BLaER1 (cell line): ENCODE measurements at regions not wholly inside any gene's neighbourhood (a gene's known extent, or its start where the extent isn't known, plus 50 kb on each side); places are given as distances from the start of the nearest gene placed in this dataset.
"Not testable (repeated sequence)": the region's sequence is repeated elsewhere in the genome, so short reads cannot be mapped to it uniquely, and the experiment has no call there.

Source experiments
- H3K27ac ChIP-seq: shearing (Covaris generic); formaldehyde crosslinking; 2 replicates; pipeline ENCODE4 v1.8.1; 2022
- H3K27me3 ChIP-seq: shearing (Covaris generic); formaldehyde crosslinking; 2 replicates; pipeline ENCODE4 v1.8.1; 2022
- H3K36me3 ChIP-seq: shearing (Covaris generic); formaldehyde crosslinking; 2 replicates; pipeline ENCODE4 v1.8.1; 2022
- H3K4me1 ChIP-seq: shearing (Covaris generic); formaldehyde crosslinking; 2 replicates; pipeline ENCODE4 v1.8.1; 2022
- H3K4me2 ChIP-seq: shearing (Covaris generic); formaldehyde crosslinking; 2 replicates; pipeline ENCODE4 v1.8.1; 2022
- H3K4me3 ChIP-seq: shearing (Covaris generic); formaldehyde crosslinking; 2 replicates; pipeline ENCODE4 v1.8.1; 2022
- H3K9ac ChIP-seq: shearing (Covaris generic); formaldehyde crosslinking; 2 replicates; pipeline ENCODE4 v1.8.1; 2022
- H3K9me3 ChIP-seq: shearing (Covaris generic); formaldehyde crosslinking; 2 replicates; pipeline ENCODE4 v1.8.1; 2022
- H4K20me1 ChIP-seq: shearing (Covaris generic); formaldehyde crosslinking; 2 replicates; pipeline ENCODE4 v1.8.1; 2022
- Cebpa-rat ChIP-seq: shearing (Covaris generic); IDR thresholded peaks from 2 replicates; pipeline ENCODE4 v1.8.1; 2022

DNA sequence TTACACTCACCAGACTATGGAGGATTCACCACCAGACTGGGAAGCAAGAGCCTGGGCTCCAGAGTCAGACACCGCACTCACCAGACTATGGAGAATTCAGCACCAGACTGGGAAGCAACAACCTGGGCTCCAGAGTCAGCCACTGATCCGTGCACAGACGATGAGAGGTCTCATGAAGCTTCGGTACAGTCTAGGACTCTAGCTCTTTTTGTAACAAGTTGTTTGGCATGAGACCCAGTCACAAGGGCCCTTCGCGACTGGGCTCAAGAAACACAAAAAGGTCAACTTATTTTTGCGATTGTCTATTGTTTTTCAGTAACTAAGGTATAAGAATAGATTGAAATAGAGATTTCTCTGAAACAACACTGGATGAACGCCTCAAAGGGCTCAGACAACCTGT lies 192.7 kb upstream of the ADAMTSL1 start:
- no peak overlapping the region for H3K4me2 ChIP-seq
- no peak for TF ChIP-seq Cebpa-rat
- no peak overlapping the region for H3K9ac ChIP-seq
- H4K20me1 ChIP-seq: no peaks in the 10 kb centered on the region
- no peaks in the 10 kb centered on the region for H3K27me3 ChIP-seq
- 0 out of 2 replicates have a peak, but pooled peaks cover 7% of the 10 kb centered on the region for H3K9me3 ChIP-seq
- no peaks in the 10 kb centered on the region for H3K36me3 ChIP-seq
- H3K4me3 ChIP-seq: no peak overlapping the region
- no peaks in the 10 kb centered on the region for H3K4me1 ChIP-seq
- no peak overlapping the region for H3K27ac ChIP-seq

DNA sequence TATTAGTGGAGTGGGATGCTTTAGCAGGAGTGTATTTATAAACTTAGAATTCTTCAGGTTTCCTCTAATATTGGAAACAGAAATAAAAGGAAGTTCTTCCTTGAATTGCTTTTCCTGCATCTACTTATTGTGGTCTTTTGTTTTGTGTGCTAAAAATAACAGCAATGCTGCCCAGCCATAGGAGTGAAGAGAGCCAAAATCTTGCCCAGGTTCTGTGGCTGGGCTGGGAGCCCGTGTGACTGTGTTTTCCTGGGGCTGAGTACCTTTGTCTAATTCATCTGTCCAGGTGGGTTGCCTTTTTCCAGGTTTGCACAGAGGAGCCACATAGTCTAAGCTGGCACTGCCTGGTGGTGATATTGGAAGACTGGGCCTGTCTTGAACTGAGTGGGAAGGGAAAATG lies 179.7 kb upstream of the ADAMTSL1 start:
- Histone ChIP-seq H3K9ac (no peak overlapping the region), H3K27me3 (no peaks in the 10 kb centered on the region), H3K4me1 (no peaks in the 10 kb centered on the region), H3K9me3 (no peaks in the 10 kb centered on the region), H3K27ac (no peak overlapping the region), H3K4me2 (no peak overlapping the region), H3K4me3 (no peak overlapping the region), H4K20me1 (no peaks in the 10 kb centered on the region), H3K36me3 (no peaks in the 10 kb centered on the region)
- no peak for TF ChIP-seq Cebpa-rat

DNA sequence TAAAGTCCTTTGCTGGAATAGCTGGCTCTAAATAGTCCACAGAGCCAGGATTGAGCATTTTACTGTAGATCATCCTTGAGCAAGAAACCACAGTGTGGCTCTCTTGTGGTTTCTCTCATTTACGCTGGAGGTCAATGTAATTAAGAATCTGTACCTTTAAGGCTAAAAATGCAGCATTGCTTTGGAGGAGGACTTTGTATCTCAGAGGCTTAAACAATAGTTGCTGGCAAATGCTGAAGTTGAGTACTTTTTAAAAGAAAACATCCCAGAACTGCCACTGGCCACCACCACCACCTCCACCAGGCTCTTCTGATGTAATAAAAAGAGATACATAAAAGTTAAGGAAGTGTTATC lies 177.3 kb upstream of the ADAMTSL1 start:
- Histone ChIP-seq H4K20me1 (no peaks in the 10 kb centered on the region), H3K9ac (no peak overlapping the region), H3K27ac (no peak overlapping the region), H3K36me3 (no peaks in the 10 kb centered on the region), H3K9me3 (no peaks in the 10 kb centered on the region), H3K4me1 (no peaks in the 10 kb centered on the region), H3K4me2 (no peak overlapping the region), H3K4me3 (no peak overlapping the region), H3K27me3 (no peaks in the 10 kb centered on the region)
- TF ChIP-seq Cebpa-rat: no peak

DNA sequence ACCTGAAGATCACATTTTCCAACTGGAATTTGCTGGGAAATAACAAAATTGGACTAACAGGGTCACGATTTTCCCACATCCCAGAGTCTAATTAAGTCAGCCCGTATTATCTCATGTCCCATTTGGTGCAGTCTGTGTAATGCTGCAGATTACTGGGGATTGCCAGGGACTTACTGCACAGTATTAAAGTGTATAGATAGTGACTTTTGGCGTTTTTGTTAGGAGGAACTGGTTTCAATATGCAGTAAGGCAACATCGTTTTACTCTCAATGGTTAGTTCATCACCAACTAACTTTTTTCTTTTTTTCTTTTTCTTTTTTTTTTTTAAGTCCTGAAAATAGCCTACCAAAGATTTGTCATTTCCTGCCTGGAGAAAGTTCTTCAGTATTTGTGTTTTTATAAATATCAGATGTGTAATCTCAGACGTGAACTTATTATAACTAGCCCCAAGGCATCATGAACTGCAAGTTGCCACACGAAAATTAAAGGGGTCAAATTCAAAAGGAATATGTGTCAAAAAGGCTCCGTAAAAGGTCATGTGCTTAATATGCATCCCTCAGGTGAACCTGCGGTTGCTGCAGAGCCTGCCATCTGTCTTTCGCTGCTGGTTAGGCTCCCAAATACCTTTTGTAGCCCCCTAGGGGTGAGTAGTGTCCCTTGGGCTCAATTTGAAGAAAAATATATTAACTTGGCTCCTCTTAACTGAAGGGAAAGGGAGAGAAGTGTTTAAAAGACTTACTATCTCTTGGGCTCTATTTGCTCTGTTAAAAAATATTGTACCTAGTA lies 176.7 kb upstream of the ADAMTSL1 start:
- H3K9ac ChIP-seq: no peak overlapping the region
- no peak for TF ChIP-seq Cebpa-rat
- H4K20me1 ChIP-seq: no peaks in the 10 kb centered on the region
- H3K4me1 ChIP-seq: no peaks in the 10 kb centered on the region
- H3K36me3 ChIP-seq: no peaks in the 10 kb centered on the region
- H3K27me3 ChIP-seq: no peaks in the 10 kb centered on the region
- H3K4me2 ChIP-seq: no peak overlapping the region
- no peak overlapping the region for H3K27ac ChIP-seq
- no peaks in the 10 kb centered on the region for H3K9me3 ChIP-seq
- H3K4me3 ChIP-seq: no peak overlapping the region

DNA sequence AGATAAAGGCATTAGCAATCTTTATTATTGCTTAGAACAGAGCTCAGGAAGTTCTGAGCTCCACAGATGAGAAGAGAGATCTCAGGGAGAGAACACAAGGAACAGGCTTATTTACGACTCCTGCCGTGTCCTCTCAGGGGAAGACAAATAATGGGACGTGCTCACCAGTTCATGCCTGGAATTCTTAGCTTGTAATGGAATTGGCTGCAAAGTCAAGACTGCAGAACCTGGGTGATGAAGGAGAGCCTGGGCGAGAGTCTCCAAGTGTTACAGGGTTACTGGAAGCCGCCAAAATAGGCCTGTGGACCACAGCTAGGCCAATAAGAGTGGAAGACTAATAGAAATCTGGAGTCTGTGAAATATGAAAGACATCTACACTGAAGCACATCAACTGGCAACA lies 174.5 kb upstream of the ADAMTSL1 start:
- no peaks in the 10 kb centered on the region for H3K4me1 ChIP-seq
- no peaks in the 10 kb centered on the region for H4K20me1 ChIP-seq
- no peaks in the 10 kb centered on the region for H3K36me3 ChIP-seq
- H3K9ac ChIP-seq: no peak overlapping the region
- H3K4me2 ChIP-seq: no peak overlapping the region
- H3K9me3 ChIP-seq: no peaks in the 10 kb centered on the region
- no peak for TF ChIP-seq Cebpa-rat
- no peak overlapping the region for H3K4me3 ChIP-seq
- no peak overlapping the region for H3K27ac ChIP-seq
- no peaks in the 10 kb centered on the region for H3K27me3 ChIP-seq

DNA sequence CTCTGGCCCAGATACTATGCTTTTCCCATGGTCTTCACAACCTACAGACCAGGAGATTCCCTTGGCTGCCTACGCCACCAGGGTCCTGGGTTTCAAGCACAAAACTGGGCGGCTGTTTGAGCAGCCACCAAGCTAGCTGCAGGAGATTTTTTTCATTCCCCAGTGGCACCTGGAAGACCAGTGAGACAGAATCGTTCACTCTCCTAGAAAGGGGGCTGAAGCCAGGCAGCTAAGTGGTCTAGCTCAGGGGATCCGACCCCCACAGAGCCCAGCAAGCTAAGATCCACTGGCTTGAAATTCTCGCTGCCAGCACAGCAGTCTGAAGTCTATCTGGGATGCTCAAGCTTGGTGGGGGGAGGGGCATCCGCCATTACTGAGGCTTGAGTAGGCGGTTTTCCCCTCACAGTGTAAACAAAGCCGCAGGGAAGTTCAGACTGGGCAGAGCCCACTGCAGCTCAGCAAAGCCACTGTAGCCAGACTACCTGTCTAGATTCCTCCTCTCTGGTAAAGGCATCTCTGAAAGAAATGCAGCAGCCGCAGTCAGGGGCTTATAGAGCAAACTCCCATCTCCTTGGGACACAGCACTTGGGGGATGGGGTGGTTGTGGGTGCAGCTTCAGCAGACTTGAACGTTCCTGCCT lies 168.7 kb upstream of the ADAMTSL1 start:
- not testable (repeated sequence) for H3K9ac ChIP-seq, H3K4me3 ChIP-seq, H3K36me3 ChIP-seq, H3K9me3 ChIP-seq, H3K27me3 ChIP-seq, H4K20me1 ChIP-seq, H3K4me2 ChIP-seq, H3K27ac ChIP-seq, H3K4me1 ChIP-seq

DNA sequence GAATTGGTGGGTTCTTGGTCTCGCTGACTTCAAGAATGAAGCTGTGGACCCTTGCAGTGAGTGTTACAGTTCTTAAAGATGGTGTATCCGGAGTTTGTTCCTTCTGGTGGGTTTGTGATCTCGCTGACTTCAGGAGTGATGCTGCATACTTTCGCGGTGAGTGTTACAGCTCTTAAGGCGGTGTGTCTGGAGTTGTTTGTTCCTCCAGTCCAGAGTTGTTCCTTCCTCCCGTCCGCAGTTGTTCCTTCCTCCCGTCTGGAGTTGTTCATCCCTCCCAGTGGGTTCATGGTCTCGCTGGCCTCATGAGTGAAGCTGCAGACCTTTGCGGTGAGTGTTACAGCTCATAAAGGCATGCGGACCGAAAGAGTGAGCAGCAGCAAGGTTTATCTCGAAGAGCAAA lies 159.6 kb upstream of the ADAMTSL1 start:
- Histone ChIP-seq H3K4me3 (no peak overlapping the region), H3K27ac (no peak overlapping the region), H4K20me1 (no peaks in the 10 kb centered on the region), H3K9me3 (peaks cover 18% of the 10 kb centered on the region), H3K9ac (no peak overlapping the region), H3K4me1 (no peaks in the 10 kb centered on the region), H3K36me3 (no peaks in the 10 kb centered on the region), H3K27me3 (no peaks in the 10 kb centered on the region), H3K4me2 (no peak overlapping the region)
- no peak for TF ChIP-seq Cebpa-rat

DNA sequence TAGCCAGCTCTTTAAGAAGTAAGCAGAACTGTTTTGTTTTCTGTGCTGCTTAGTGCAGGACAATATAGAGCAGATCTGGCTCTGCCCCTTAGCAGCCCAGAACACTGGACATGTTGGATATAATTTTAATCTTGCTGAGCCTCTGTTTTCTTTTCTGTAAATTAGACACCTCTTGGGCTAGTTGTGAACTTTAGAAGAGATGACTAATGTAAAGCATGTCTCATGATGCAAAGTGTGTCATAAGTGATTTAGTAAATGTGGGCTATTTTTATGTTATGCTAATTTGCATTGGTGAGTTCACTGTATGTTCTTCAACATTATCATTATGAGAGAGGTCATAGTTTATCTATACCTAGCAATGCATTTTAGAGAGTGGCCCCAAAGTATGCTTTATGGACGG lies 156.1 kb upstream of the ADAMTSL1 start:
- Histone ChIP-seq H4K20me1 (no peaks in the 10 kb centered on the region), H3K4me2 (no peak overlapping the region), H3K27me3 (no peaks in the 10 kb centered on the region), H3K27ac (no peak overlapping the region), H3K9ac (no peak overlapping the region), H3K4me1 (no peaks in the 10 kb centered on the region), H3K4me3 (no peak overlapping the region), H3K36me3 (no peaks in the 10 kb centered on the region), H3K9me3 (peaks cover 18% of the 10 kb centered on the region)
- no peak for TF ChIP-seq Cebpa-rat

DNA sequence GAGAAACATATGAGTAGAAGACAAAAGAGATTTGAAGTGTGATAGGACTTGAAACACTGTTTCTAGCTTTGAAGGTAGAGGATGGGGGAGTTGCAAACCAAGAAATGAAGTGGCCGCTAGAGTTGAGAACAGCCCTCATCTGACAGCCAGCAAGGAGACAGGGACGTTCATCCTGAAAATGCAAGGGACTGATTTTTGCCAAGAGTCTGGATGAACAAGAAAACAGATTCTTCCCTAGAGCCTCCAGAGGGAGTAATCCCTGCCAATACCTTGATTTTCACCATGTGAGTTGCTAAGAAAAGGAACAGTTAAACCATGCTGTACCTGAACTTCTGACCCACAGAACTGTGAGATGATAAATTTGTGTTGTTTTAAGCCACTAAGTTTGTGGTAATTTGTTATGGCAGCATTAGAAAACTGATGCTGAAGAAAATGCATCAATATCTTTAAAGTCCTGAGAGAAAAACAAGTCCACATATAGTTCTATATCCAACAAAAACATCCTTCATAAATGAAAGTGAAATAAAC lies 154.0 kb upstream of the ADAMTSL1 start:
- Histone ChIP-seq H3K9ac (no peak overlapping the region), H4K20me1 (no peaks in the 10 kb centered on the region), H3K4me3 (no peak overlapping the region), H3K27me3 (no peaks in the 10 kb centered on the region), H3K36me3 (no peaks in the 10 kb centered on the region), H3K4me1 (no peaks in the 10 kb centered on the region), H3K27ac (no peak overlapping the region), H3K4me2 (no peak overlapping the region), H3K9me3 (peaks cover 17% of the 10 kb centered on the region)
- TF ChIP-seq Cebpa-rat: no peak

DNA sequence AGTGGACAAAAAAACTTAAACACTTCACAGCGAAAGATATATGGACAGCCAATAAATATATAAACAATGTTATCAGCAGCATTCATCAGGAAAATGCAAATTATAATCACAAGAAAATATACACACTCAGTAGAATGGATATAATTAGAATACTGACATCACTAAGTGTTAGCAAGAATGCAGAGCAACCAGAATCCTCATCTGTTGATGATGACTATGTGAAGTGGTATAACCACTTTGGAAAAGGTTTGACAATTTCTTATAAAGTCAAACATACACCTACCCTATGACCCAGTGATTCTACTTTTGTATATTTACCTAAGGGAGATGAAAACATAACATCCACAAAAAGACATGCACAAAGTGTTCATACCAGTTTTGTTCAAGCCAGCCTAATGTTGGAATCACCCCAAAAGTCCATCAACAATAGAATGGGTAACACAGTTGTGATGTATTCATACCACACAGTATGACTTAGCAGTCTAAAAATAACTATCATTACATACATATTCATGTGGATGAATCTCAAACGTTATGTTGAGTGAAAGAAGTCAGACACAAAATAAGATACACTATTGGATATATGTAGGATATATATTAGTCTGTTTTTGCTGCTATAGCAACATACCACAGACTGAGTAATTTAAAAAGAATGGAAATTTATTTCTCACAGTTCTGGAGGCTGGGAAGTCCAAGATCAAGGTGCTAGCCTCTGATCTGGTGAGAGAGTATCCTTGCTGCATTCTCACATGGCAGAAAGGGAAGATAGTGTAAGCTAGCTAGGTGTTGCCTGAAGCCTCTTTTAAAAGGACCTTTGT lies 148.8 kb upstream of the ADAMTSL1 start:
- H4K20me1 ChIP-seq: no peaks in the 10 kb centered on the region
- no peaks in the 10 kb centered on the region for H3K36me3 ChIP-seq
- H3K9me3 ChIP-seq: no peaks in the 10 kb centered on the region
- no peak for TF ChIP-seq Cebpa-rat
- H3K4me1 ChIP-seq: no peaks in the 10 kb centered on the region
- H3K9ac ChIP-seq: no peak overlapping the region
- no peak overlapping the region for H3K4me3 ChIP-seq
- H3K27ac ChIP-seq: no peak overlapping the region
- H3K27me3 ChIP-seq: no peaks in the 10 kb centered on the region
- H3K4me2 ChIP-seq: no peak overlapping the region

DNA sequence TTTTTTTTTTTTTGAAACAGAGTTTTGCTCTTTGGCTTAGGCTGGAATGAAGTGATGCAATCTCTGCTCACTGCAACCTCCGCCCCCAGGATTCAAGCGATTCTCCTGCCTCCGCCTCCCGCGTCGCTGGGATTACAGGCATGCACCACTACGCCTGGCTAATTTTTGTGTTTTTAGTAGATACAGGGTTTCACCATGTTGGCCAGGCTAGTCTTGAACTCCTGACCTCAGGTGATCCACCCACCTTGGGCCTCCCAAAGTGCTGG lies 148.3 kb upstream of the ADAMTSL1 start:
- H3K4me3 ChIP-seq, H3K4me1 ChIP-seq, H3K9me3 ChIP-seq, H3K4me2 ChIP-seq, H3K36me3 ChIP-seq, H3K27me3 ChIP-seq, H3K9ac ChIP-seq, H4K20me1 ChIP-seq, H3K27ac ChIP-seq: not testable (repeated sequence)
